ENCODE measurements at regions not wholly inside any gene's neighbourhood (a gene's known extent, or its start where the extent isn't known, plus 50 kb on each side); places are given as distances from the start of the nearest gene placed in this dataset.

- POLR2A ChIA-PET: no interaction called here
- TF ChIP-seq RFX1 (IDR thresholded peaks at IDR 0.05) (no peak), ZNF121 (CRISPR knock-in tag; IDR thresholded peaks at IDR 0.05) (no peak)
- no peak overlapping the region for H2AFZ ChIP-seq (ENCODE audit: low read length)
- H3K4me1 ChIP-seq (ENCODE audit: insufficient read depth, low read length): no peaks in the 10 kb centered on the region
- no peak overlapping the region for H3K9ac ChIP-seq (ENCODE audit: insufficient read depth, low read depth, low read length)
- ATAC-seq (no peak), FAIRE-seq (no peak), DNase-seq (ENCODE audit: low spot score) (no peak)
- no peak overlapping the region for H3K27ac ChIP-seq (ENCODE audit: extremely low read length, insufficient read depth, low read length)
- WGBS (ENCODE audit: low lambda C conversion rate): over 99% methylated on average over 17 of the region's 23 CpGs
- in situ Hi-C loops (cut with HindIII; ENCODE audit: extremely low pct_ligation_motif_present, low pct_unique_long_range_greater_than_20kb) (no loop called here), intact Hi-C loops (cut with micrococcal nuclease; ENCODE audit: unreplicated experiment) (no loop called here)
- H4K20me1 ChIP-seq (ENCODE audit: insufficient read depth, low read length): no peaks in the 10 kb centered on the region
- H3K79me2 ChIP-seq (ENCODE audit: insufficient read depth, low read length): no peaks in the 10 kb centered on the region
- CTCF ChIA-PET (ENCODE audit: low intra/inter-chr PET ratio, low total read pairs): no interaction called here
- H3K9me3 ChIP-seq (ENCODE audit: low read length): no peaks in the 10 kb centered on the region
- H3K27me3 ChIP-seq (ENCODE audit: control insufficient read depth in 1 of 2, insufficient read depth in 2 of 2, low read length in 2 of 2): no peaks in the 10 kb centered on the region
- H3K4me3 ChIP-seq (replicated peaks in 1 of 3; ENCODE audit: insufficient read depth in 1 of 3, low read depth in 2 of 3, low read length in 3 of 3): no peak overlapping the region
- peaks cover 34 to 73% of the 10 kb centered on the region in 2 experiments for H3K36me3 ChIP-seq (replicated peaks in 1 of 2; ENCODE audit: control insufficient read depth in 1 of 2, insufficient read depth in 2 of 2, low read length in 2 of 2)
- no TSS peak for BruUV-seq (replicated peaks)
- H3K4me2 ChIP-seq (ENCODE audit: low read depth, low read length): no peak overlapping the region
Observed at GRCh38 chr19:5214371-5214770, 126.2 kb downstream of the PTPRS start.

- CTCF ChIA-PET (ENCODE audit: low intra/inter-chr PET ratio, low total read pairs): no interaction called here
- in situ Hi-C loops (cut with HindIII; ENCODE audit: extremely low pct_ligation_motif_present, low pct_unique_long_range_greater_than_20kb): no loop called here
- FAIRE-seq: no peak
Observed at GRCh38 chr19:5213667-5214066, 126.9 kb downstream of the PTPRS start.

More at GRCh38 chr19:5213667-5214066, 126.9 kb downstream of the PTPRS start:
- H3K9ac ChIP-seq (ENCODE audit: insufficient read depth, low read depth, low read length): no peak overlapping the region
- H3K27me3 ChIP-seq (ENCODE audit: control insufficient read depth in 1 of 2, insufficient read depth in 2 of 2, low read length in 2 of 2): no peaks in the 10 kb centered on the region
- 100% methylated on average over 3 of the region's 3 CpGs for WGBS (ENCODE audit: low lambda C conversion rate)
- H2AFZ ChIP-seq (ENCODE audit: low read length): no peak overlapping the region
- H3K4me3 ChIP-seq (replicated peaks in 1 of 3; ENCODE audit: insufficient read depth in 1 of 3, low read depth in 2 of 3, low read length in 3 of 3): no peak overlapping the region
- no peak overlapping the region for H3K4me2 ChIP-seq (ENCODE audit: low read depth, low read length)
- H4K20me1 ChIP-seq (ENCODE audit: insufficient read depth, low read length): no peaks in the 10 kb centered on the region
- no peaks in the 10 kb centered on the region for H3K9me3 ChIP-seq (ENCODE audit: low read length)
- POLR2A ChIA-PET: no interaction called here
- TF ChIP-seq PRMT3 (CRISPR knock-in tag; IDR thresholded peaks at IDR 0.05; ENCODE audit: borderline replicate concordance, low read depth) (no peak), KMT2B (CRISPR knock-in tag; IDR thresholded peaks at IDR 0.05) (no peak), ZSCAN30 (CRISPR knock-in tag; IDR thresholded peaks at IDR 0.05) (peak; percentile 99), IRX3 (CRISPR knock-in tag; IDR thresholded peaks at IDR 0.05; ENCODE audit: borderline replicate concordance, low read depth) (no peak)
- intact Hi-C loops (cut with micrococcal nuclease; ENCODE audit: unreplicated experiment): no loop called here
- DNase-seq (ENCODE audit: low spot score): no peak
- BruUV-seq (replicated peaks): no TSS peak
- H3K4me1 ChIP-seq (ENCODE audit: insufficient read depth, low read length): no peaks in the 10 kb centered on the region
- no peaks in the 10 kb centered on the region for H3K79me2 ChIP-seq (ENCODE audit: insufficient read depth, low read length)
- H3K36me3 ChIP-seq (replicated peaks in 1 of 2; ENCODE audit: control insufficient read depth in 1 of 2, insufficient read depth in 2 of 2, low read length in 2 of 2): peaks cover 31 to 72% of the 10 kb centered on the region in 2 experiments; a peak in 4 of 5 replicates
- ATAC-seq: no peak
- no peak overlapping the region for H3K27ac ChIP-seq (ENCODE audit: extremely low read length, insufficient read depth, low read length)

Measured in HepG2 (cell line).